H9 (cell line): ENCODE measurements at regions not wholly inside any gene's neighbourhood (a gene's known extent, or its start where the extent isn't known, plus 50 kb on each side); places are given as distances from the start of the nearest gene placed in this dataset.

Source experiments
- DNase-seq: peaks from one replicate; pipeline ENCODE4 v3.0.0-alpha.2; 2017
- H2AFZ ChIP-seq: one replicate; pipeline ENCODE4 v1.6.1; 2013; ENCODE audit warnings: mild to moderate bottlenecking, low read length, control low read depth, moderate library complexity
- H2AK5ac ChIP-seq: 2 replicates; pipeline ENCODE4 v1.6.1; 2013; ENCODE audit warnings: low read length, control low read depth, mixed read lengths; ENCODE audit not compliant: insufficient read length
- H2BK120ac ChIP-seq: one replicate; pipeline ENCODE4 v1.6.1; 2013; ENCODE audit warnings: low read depth, mild to moderate bottlenecking, low read length, control low read depth, inconsistent platforms; ENCODE audit not compliant: poor library complexity, severe bottlenecking
- H2BK12ac ChIP-seq: 2 replicates; pipeline ENCODE4 v1.6.1; 2013; ENCODE audit warnings: low read length, control low read depth, mixed read lengths, low read depth; ENCODE audit not compliant: insufficient read length
- H2BK15ac ChIP-seq: 2 replicates; pipeline ENCODE4 v1.6.1; 2013; ENCODE audit warnings: low read depth, low read length, control low read depth
- H2BK20ac ChIP-seq: one replicate; pipeline ENCODE4 v1.6.1; 2013; ENCODE audit warnings: low read depth, mild to moderate bottlenecking, low read length, control low read depth, inconsistent platforms; ENCODE audit not compliant: poor library complexity, severe bottlenecking
- H2BK5ac ChIP-seq: 2 replicates; pipeline ENCODE4 v1.6.1; 2013; ENCODE audit warnings: low read length, control low read depth, mixed read lengths; ENCODE audit not compliant: insufficient read length
- H3K14ac ChIP-seq: 2 replicates; pipeline ENCODE4 v1.6.1; 2013; ENCODE audit warnings: low read length, control low read depth; ENCODE audit not compliant: insufficient read depth
- H3K18ac ChIP-seq: 2 replicates; pipeline ENCODE4 v1.6.1; 2013; ENCODE audit warnings: low read depth, mild to moderate bottlenecking, mixed read lengths, low read length, control low read depth; ENCODE audit not compliant: insufficient read length
- H3K23ac ChIP-seq: 2 replicates; pipeline ENCODE4 v1.6.1; 2013; ENCODE audit warnings: low read length, control low read depth, mixed read lengths, low read depth; ENCODE audit not compliant: insufficient read length
- H3K23me2 ChIP-seq: 2 replicates; pipeline ENCODE4 v1.6.1; 2013; ENCODE audit warnings: low read depth, mild to moderate bottlenecking, mixed read lengths, low read length, control low read depth; ENCODE audit not compliant: insufficient read length, poor library complexity, severe bottlenecking
- H3K27ac ChIP-seq: 2 replicates; pipeline ENCODE4 v1.5.1; 2013; ENCODE audit warnings: low read length, control low read depth, mixed read lengths, low read depth; ENCODE audit not compliant: insufficient read length
- H3K27me3 ChIP-seq: 2 replicates; pipeline ENCODE4 v1.6.1; 2013; ENCODE audit warnings: low read length, control low read depth, inconsistent platforms; ENCODE audit not compliant: insufficient read depth
- H3K4ac ChIP-seq: 2 replicates; pipeline ENCODE4 v1.6.1; 2013; ENCODE audit warnings: low read depth, mild to moderate bottlenecking, control low read depth, inconsistent platforms, low read length, moderate library complexity
- H3K4me1 ChIP-seq: 2 replicates; pipeline ENCODE4 v1.6.1; 2013; ENCODE audit warnings: low read length, control low read depth, inconsistent platforms; ENCODE audit not compliant: insufficient read depth
- H3K4me2 ChIP-seq: 2 replicates; pipeline ENCODE4 v1.6.1; 2013; ENCODE audit warnings: low read length, control low read depth, mixed read lengths; ENCODE audit not compliant: insufficient read length, insufficient read depth
- H3K56ac ChIP-seq: 2 replicates; pipeline ENCODE4 v1.6.1; 2013; ENCODE audit warnings: low read depth, mild to moderate bottlenecking, mixed read lengths, low read length, control low read depth; ENCODE audit not compliant: insufficient read length
- H3K79me1 ChIP-seq: 2 replicates; pipeline ENCODE4 v1.6.1; 2013; ENCODE audit warnings: low read depth, mild to moderate bottlenecking, moderate library complexity, low read length, control low read depth, inconsistent platforms; ENCODE audit not compliant: insufficient read depth, poor library complexity, severe bottlenecking
- H3K79me2 ChIP-seq: 2 replicates; pipeline ENCODE4 v1.6.1; 2013; ENCODE audit warnings: low read length, control low read depth, inconsistent platforms; ENCODE audit not compliant: insufficient read depth
- H3K9ac ChIP-seq: 2 replicates; pipeline ENCODE4 v1.6.1; 2013; ENCODE audit warnings: low read length, control low read depth, mixed read lengths; ENCODE audit not compliant: insufficient read length; ENCODE audit errors: extremely low read depth
- H3K9me3 ChIP-seq: one replicate; pipeline ENCODE4 v1.6.1; 2013; ENCODE audit warnings: low read depth, low read length, inconsistent platforms; ENCODE audit not compliant: control insufficient read depth
- H3T11ph ChIP-seq: one replicate; pipeline ENCODE4 v1.6.1; 2013; ENCODE audit warnings: mild to moderate bottlenecking, low read length, control low read depth, inconsistent platforms
- H4K20me1 ChIP-seq: one replicate; pipeline ENCODE4 v1.6.1; 2013; ENCODE audit not compliant: control insufficient read depth, insufficient read length, insufficient read depth
- H4K5ac ChIP-seq: 2 replicates; pipeline ENCODE4 v1.6.1; 2013; ENCODE audit warnings: low read depth, mild to moderate bottlenecking, mixed read lengths, low read length, control low read depth; ENCODE audit not compliant: insufficient read length
- H4K8ac ChIP-seq: replicated peaks from 2 replicates; pipeline ENCODE4 v1.6.1; 2013; ENCODE audit warnings: low read length, control low read depth, mixed read lengths, low read depth; ENCODE audit not compliant: insufficient read length
- H4K91ac ChIP-seq: 2 replicates; pipeline ENCODE4 v1.6.1; 2013; ENCODE audit warnings: low read depth, mild to moderate bottlenecking, moderate library complexity, mixed read lengths, low read length, control low read depth; ENCODE audit not compliant: insufficient read length
- H3K27ac Mint-ChIP-seq, 3 experiments: 2 replicates in 2 of 3; 3 replicates in 1 of 3; pipeline ENCODE4 v1.8.0; 2020 to 2021; ENCODE audit warnings: mixed read lengths in 3 of 3, mild to moderate bottlenecking in 1 of 3, moderate library complexity in 1 of 3
- H3K27me3 Mint-ChIP-seq: 2 replicates; pipeline ENCODE4 v1.8.0; 2021; ENCODE audit warnings: low read depth, mild to moderate bottlenecking, moderate library complexity, mixed read lengths
- H3K36me3 Mint-ChIP-seq, 3 experiments: 2 replicates in 2 of 3; 3 replicates in 1 of 3; pipeline ENCODE4 v1.8.0; 2020 to 2021; ENCODE audit warnings: low read depth in 3 of 3, mixed read lengths in 3 of 3; ENCODE audit not compliant: insufficient read depth in 1 of 3
- H3K4me1 Mint-ChIP-seq, 2 experiments: 2 replicates each; pipeline ENCODE4 v1.8.0; 2020; ENCODE audit warnings: mixed read lengths in 2 of 2
- H3K4me3 Mint-ChIP-seq, 2 experiments: 2 replicates in 1 of 2; 3 replicates in 1 of 2; pipeline ENCODE4 v1.8.0; 2020 to 2021; ENCODE audit warnings: mild to moderate bottlenecking in 2 of 2, mixed read lengths in 2 of 2, moderate library complexity in 1 of 2
- H3K9me3 Mint-ChIP-seq, 2 experiments: 2 replicates in 1 of 2; 3 replicates in 1 of 2; pipeline ENCODE4 v1.8.0; 2020; ENCODE audit warnings: mild to moderate bottlenecking in 2 of 2, mixed read lengths in 2 of 2, moderate library complexity in 1 of 2
- WGBS: extraction: QIAGEN DNeasy Blood & Tissue Kit; methylation state at CpG from one replicate; pipeline ENCODE4 v1.1.7; 2013; ENCODE audit warnings: missing lambda C conversion rate, low lambda C conversion rate, mixed read lengths; ENCODE audit not compliant: insufficient read length; ENCODE audit errors: extremely low coverage; 5-methylcytosine and 5-hydroxymethylcytosine counted together
- TF ChIP-seq, protein P1 (sequence below): fragments of 200-600 bp; sonication (generic); conservative IDR thresholded peaks from 3 replicates; pipeline ENCODE4 v1.8.0; 2021; ENCODE audit warnings: antibody characterized with exemption, mild to moderate bottlenecking

DNA sequence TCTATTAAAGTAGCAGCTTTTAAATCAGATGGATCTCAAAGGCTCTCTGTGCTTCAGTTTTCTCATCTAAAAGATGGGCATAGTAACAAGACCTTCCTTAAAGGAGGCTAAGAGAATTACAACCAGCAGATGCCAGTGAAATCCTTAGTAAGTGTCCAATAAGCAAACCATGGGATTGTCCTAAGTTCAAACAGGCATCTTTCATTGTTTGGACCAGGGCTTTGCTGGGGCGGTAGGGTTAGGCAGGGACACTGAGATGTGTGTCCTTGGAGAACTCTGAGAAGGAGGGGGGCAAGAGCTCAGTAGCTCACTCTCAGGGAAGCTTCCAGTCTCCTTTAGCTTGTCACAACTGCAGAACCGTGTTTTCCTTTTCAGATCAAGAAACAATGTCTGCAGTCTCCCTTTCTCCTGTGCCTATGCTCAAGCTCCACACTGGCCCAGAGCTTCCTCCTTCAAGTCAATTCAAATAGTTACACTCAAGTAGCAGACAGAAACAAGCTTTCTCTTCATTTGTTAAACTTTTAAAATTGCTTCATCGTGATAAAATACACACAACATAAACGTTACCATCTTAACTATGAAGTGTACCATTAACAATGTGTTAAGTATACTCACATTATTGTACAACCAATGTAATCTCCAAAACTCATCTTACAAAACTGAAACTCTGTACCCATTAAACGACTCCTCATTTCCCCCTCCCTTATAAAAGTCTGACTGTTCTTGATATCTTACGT, 216.2 kb downstream of the PIK3R1 start:
- H3K27me3 Mint-ChIP-seq = peaks cover 11% of the 10 kb centered on the region
- Histone ChIP-seq H3K23ac (no peak overlapping the region), H2AFZ (no peak overlapping the region), H3K4ac (no peak overlapping the region), H3K9me3 (no peaks in the 10 kb centered on the region), H2BK12ac (no peak overlapping the region), H2BK20ac (no peak overlapping the region), H4K20me1 (no peaks in the 10 kb centered on the region), H3K9ac (no peak overlapping the region), H4K5ac (no peak overlapping the region), H3K4me2 (no peak overlapping the region), H3K23me2 (no peaks in the 10 kb centered on the region), H3K18ac (no peak overlapping the region), H2BK5ac (no peak overlapping the region), H2BK15ac (no peak overlapping the region), H3K14ac (no peak overlapping the region), H3K56ac (no peak overlapping the region), H3K27me3 (no peaks in the 10 kb centered on the region), H3T11ph (no peak overlapping the region), H4K8ac (no peak overlapping the region), H3K79me1 (no peaks in the 10 kb centered on the region), H3K27ac (no peak overlapping the region), H3K79me2 (no peaks in the 10 kb centered on the region), H4K91ac (no peak overlapping the region), H2AK5ac (no peak overlapping the region), H3K4me1 (no peaks in the 10 kb centered on the region), H2BK120ac (no peak overlapping the region)
- H3K4me1 Mint-ChIP-seq = peaks cover 4 to 15% of the 10 kb centered on the region in 2 experiments; a peak in 1 of 4 replicates
- TF ChIP-seq, protein P1, sequence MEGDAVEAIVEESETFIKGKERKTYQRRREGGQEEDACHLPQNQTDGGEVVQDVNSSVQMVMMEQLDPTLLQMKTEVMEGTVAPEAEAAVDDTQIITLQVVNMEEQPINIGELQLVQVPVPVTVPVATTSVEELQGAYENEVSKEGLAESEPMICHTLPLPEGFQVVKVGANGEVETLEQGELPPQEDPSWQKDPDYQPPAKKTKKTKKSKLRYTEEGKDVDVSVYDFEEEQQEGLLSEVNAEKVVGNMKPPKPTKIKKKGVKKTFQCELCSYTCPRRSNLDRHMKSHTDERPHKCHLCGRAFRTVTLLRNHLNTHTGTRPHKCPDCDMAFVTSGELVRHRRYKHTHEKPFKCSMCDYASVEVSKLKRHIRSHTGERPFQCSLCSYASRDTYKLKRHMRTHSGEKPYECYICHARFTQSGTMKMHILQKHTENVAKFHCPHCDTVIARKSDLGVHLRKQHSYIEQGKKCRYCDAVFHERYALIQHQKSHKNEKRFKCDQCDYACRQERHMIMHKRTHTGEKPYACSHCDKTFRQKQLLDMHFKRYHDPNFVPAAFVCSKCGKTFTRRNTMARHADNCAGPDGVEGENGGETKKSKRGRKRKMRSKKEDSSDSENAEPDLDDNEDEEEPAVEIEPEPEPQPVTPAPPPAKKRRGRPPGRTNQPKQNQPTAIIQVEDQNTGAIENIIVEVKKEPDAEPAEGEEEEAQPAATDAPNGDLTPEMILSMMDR = no peak
- no peak for DNase-seq
- no peak overlapping the region for H3K27ac Mint-ChIP-seq
- H3K36me3 Mint-ChIP-seq = no peaks in the 10 kb centered on the region
- no peak overlapping the region for H3K4me3 Mint-ChIP-seq
- no peaks in the 10 kb centered on the region for H3K9me3 Mint-ChIP-seq
- 100% methylated on average over 2 of the region's 6 CpGs for WGBS
